ENCODE measurements at regions not wholly inside any gene's neighbourhood (a gene's known extent, or its start where the extent isn't known, plus 50 kb on each side); places are given as distances from the start of the nearest gene placed in this dataset.
"Not testable (repeated sequence)": the region's sequence is repeated elsewhere in the genome, so short reads cannot be mapped to it uniquely, and the experiment has no call there.

GRCh38 chr14:106766551-106767277 lies 1240.3 kb downstream of the TMEM121 start:
- not testable (repeated sequence) for DNase-seq (ENCODE audit: insufficient read length, low spot score); FAIRE-seq
- TF ChIP-seq, protein P1, sequence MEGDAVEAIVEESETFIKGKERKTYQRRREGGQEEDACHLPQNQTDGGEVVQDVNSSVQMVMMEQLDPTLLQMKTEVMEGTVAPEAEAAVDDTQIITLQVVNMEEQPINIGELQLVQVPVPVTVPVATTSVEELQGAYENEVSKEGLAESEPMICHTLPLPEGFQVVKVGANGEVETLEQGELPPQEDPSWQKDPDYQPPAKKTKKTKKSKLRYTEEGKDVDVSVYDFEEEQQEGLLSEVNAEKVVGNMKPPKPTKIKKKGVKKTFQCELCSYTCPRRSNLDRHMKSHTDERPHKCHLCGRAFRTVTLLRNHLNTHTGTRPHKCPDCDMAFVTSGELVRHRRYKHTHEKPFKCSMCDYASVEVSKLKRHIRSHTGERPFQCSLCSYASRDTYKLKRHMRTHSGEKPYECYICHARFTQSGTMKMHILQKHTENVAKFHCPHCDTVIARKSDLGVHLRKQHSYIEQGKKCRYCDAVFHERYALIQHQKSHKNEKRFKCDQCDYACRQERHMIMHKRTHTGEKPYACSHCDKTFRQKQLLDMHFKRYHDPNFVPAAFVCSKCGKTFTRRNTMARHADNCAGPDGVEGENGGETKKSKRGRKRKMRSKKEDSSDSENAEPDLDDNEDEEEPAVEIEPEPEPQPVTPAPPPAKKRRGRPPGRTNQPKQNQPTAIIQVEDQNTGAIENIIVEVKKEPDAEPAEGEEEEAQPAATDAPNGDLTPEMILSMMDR (IDR thresholded peaks at IDR 0.05; ENCODE audit: insufficient read depth, missing control alignments): peak; percentile 13

DNA sequence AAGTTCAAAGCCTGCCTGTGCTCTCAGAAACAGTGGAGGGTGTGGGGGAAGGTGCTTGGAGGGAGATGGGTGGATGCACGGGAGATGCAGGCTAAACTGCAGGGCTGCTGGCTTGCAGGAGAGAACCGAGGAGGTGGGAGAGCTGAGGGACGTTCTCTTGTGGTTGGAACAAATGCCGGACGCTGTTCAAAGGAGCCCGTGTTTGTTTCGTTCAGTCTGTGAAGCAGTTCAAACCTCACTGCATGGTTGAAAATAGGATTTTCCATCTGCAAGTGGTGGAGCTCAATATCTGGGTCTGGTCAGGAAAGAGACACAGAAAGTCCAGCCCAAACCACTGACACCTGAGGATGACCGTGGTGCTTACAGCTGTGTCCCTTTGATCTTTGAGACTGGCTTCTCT lies 1241.8 kb downstream of the TMEM121 start:
- not testable (repeated sequence) for FAIRE-seq; DNase-seq (ENCODE audit: insufficient read length, low spot score)

GRCh38 chr14:106768972-106769700 lies 1242.8 kb downstream of the TMEM121 start:
- DNase-seq (ENCODE audit: insufficient read length, low spot score); FAIRE-seq: not testable (repeated sequence)

DNA sequence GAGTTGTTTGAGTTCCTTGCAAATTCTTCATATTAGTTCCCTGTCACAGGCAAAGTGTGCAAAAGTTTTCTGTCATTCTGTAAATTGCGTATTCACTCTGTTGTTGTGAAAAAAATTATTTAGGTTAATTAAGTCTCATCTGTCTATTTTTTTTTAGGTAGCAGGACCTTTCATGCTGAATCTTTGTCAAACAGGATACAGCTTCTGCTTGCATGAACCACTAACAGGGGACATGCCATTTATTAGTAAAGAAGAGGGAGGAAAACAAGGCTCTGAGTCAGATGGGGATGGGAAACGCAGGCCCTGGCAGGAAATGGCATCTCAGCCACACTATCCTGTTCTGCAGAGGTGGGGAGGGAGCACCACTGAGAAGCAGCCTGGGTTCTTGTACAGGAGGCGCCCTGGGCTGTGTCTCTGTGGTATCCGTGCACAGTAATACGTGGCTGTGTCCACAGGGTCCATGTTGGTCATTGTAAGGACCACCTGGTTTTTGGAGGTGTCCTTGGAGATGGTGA lies 1243.8 kb downstream of the TMEM121 start:
- DNase-seq (ENCODE audit: insufficient read length, low spot score); FAIRE-seq: not testable (repeated sequence)

- TF ChIP-seq, protein P1 (IDR thresholded peaks at IDR 0.05; ENCODE audit: insufficient read depth, missing control alignments): peak; percentile 33
- FAIRE-seq; DNase-seq (ENCODE audit: insufficient read length, low spot score): not testable (repeated sequence)
These were observed 1248.6 kb downstream of the TMEM121 start for GRCh38 chr14:106774889-106775480.

DNA sequence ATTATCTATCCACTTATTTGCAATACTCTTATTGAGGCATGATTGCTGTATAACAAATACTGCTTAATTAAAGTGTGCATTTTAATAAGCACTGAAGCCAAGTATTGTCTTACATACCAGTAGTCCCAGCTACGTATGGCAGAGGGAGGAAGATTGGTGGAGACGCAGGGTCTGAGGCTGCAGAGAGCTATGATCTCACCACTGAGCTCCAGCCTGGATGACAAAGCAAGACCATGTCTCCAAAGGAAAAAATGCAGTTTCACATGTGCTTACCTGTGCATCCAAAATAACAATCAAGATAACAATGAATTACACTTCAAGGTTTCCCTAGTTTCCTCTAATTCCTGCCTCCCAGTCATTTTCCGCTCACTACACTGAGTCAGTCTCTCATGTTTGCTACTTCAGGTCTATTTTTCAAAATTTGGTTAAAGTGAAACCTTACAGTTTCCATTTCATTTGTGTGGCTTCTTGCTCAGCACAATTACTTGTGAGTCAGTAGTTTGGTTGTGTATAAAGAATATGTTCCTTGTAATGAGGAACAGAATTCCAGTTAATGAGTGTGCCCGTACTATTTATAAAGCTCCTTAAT lies 1250.1 kb downstream of the TMEM121 start:
- TF ChIP-seq, protein P1 (IDR thresholded peaks at IDR 0.05; ENCODE audit: insufficient read depth, missing control alignments): no peak
- FAIRE-seq (no peak), DNase-seq (ENCODE audit: insufficient read length, low spot score) (no peak)

- TF ChIP-seq, protein P1 (IDR thresholded peaks at IDR 0.05; ENCODE audit: insufficient read depth, missing control alignments): no peak
- FAIRE-seq (no peak), DNase-seq (ENCODE audit: insufficient read length, low spot score) (no peak)
These were observed 1252.6 kb downstream of the TMEM121 start for GRCh38 chr14:106778986-106779385.

GRCh38 chr14:106786697-106787096 lies 1260.3 kb downstream of the TMEM121 start:
- no peak for FAIRE-seq
- TF ChIP-seq, protein P1 (IDR thresholded peaks at IDR 0.05; ENCODE audit: insufficient read depth, missing control alignments): no peak
- no peak for DNase-seq (ENCODE audit: insufficient read length, low spot score)
